ENCODE measurements at regions not wholly inside any gene's neighbourhood (a gene's known extent, or its start where the extent isn't known, plus 50 kb on each side); places are given as distances from the start of the nearest gene placed in this dataset.
"Not testable (repeated sequence)": the region's sequence is repeated elsewhere in the genome, so short reads cannot be mapped to it uniquely, and the experiment has no call there.

DNA sequence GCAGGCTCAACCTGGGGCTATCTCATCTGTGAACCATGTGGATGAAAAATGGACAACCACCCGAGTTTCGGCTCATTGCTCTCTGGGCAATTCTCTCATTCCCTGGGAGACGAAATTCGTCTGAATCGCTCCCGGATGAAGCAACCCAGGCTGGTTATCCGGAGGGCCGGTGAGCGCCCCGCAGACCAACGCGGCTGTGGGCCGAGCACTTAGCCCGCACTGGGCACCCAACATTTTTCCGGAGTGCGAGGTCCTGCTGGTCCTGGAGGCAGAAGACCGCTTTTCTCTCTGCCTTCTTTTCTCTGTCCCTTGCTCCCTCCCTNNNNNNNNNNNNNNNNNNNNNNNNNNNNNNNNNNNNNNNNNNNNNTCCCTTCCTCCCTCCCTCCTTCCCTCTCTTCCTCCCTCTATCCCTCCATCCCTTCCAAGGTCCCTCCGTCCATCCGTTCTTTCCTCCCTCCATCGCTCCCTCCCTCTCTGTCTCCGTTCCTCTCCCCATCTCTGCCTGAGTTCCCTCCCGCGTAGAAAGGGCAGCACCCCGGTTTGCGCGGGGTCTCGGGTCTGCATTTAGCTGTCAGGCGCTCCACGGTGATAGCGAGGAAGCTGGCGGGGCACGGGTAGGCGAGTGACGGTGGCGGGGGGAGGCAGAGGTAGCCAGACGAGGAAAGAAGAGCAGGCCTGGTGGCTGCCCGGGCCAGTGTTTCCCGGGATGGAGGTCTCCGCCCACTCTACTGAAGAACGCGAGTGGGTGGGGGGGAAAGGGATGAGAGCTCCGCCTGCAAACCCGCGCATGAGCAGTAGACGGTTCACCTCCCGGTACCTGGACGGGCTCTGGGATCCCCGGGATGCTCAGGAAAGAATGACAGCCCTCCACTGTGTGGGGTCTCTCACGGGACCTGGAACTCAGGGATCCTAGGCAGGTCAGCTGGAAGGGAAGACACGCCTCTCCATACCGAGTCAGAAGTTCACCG is 1809.7 kb upstream of the DEFB115 start:
- H3K9me3 ChIP-seq (ENCODE audit: insufficient read depth, low read length); H3K36me3 ChIP-seq (ENCODE audit: low read length); H3F3A ChIP-seq (ENCODE audit: insufficient read depth); H3K27me3 ChIP-seq (ENCODE audit: low read length); H3K4me2 ChIP-seq (ENCODE audit: low read depth, low read length, poor library complexity, severe bottlenecking); H3K9ac ChIP-seq (ENCODE audit: low read length); H3K9me2 ChIP-seq (replicated peaks; ENCODE audit: insufficient read depth, low read length); H3K27ac ChIP-seq (ENCODE audit: low read depth, low read length); H4K20me1 ChIP-seq (ENCODE audit: low read depth, low read length); H3K79me2 ChIP-seq (ENCODE audit: insufficient read depth, low read length); H3K4me3 ChIP-seq (ENCODE audit: insufficient read depth, low read length, poor library complexity, severe bottlenecking); H2AFZ ChIP-seq (ENCODE audit: low read depth, low read length, severe bottlenecking): not testable (repeated sequence)

DNA sequence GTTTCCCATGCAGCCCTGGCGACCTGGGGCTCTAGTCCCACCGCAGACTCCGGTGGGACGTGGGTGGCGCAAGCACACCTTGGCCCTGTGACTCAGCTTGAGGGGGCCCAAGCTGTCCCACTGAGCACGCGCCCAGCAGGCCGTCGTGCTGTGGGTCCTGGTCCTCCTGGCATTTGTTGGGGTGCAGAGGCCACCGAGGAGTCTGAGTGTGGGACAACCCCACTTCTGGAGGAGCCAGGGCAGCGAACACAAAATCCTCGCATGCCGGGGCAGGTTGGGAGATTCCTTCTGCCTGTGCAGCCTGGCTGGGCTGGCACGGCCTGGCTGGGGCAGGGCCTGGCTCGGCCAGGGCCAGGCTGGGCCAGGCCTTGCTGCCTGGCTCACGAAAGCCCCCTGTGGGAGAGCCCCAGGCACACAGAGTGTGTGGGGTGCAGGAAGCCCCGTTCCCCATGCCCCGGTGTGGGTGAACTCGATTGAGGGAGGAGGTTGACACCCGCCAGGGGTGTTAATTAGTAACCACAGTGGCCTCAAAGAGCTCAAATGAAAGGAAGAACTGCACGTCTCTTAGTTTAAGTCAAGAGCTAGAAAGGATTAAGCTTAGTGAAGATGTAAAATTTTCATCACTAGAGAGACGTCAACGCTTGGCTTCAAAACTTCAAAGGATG is 1808.5 kb upstream of the DEFB115 start:
- H3K4me3 ChIP-seq (ENCODE audit: insufficient read depth, low read length, poor library complexity, severe bottlenecking): no peak overlapping the region

DNA sequence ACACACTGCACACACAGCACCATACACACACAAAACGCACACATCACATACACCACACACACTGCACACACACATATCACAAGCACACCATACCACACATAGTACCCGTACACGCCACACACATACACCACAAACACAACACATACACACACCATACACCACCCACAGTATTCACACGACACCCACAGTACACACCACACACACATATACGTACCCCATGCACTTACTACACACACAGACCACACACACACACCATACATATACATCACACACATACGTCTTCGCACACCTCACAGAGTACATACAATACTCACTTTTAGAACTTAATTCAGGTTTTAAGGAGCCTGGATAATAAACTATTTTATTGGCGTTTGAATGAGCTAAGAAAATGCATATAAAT is 1805.3 kb upstream of the DEFB115 start:
- H4K20me1 ChIP-seq (ENCODE audit: low read depth, low read length): no peaks in the 10 kb centered on the region
- no peaks in the 10 kb centered on the region for H3K9me2 ChIP-seq (replicated peaks; ENCODE audit: insufficient read depth, low read length)
- H3K9ac ChIP-seq (ENCODE audit: low read length): no peak overlapping the region
- no peak overlapping the region for H2AFZ ChIP-seq (ENCODE audit: low read depth, low read length, severe bottlenecking)
- no peak for TF ChIP-seq EZH2phosphoT487 (conservative IDR thresholded peaks at IDR 0.05; ENCODE audit: low read length)
- TF ChIP-seq, protein P1, sequence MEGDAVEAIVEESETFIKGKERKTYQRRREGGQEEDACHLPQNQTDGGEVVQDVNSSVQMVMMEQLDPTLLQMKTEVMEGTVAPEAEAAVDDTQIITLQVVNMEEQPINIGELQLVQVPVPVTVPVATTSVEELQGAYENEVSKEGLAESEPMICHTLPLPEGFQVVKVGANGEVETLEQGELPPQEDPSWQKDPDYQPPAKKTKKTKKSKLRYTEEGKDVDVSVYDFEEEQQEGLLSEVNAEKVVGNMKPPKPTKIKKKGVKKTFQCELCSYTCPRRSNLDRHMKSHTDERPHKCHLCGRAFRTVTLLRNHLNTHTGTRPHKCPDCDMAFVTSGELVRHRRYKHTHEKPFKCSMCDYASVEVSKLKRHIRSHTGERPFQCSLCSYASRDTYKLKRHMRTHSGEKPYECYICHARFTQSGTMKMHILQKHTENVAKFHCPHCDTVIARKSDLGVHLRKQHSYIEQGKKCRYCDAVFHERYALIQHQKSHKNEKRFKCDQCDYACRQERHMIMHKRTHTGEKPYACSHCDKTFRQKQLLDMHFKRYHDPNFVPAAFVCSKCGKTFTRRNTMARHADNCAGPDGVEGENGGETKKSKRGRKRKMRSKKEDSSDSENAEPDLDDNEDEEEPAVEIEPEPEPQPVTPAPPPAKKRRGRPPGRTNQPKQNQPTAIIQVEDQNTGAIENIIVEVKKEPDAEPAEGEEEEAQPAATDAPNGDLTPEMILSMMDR (IDR thresholded peaks at IDR 0.05; ENCODE audit: insufficient read depth, low read length, poor library complexity, severe bottlenecking): no peak
- no peaks in the 10 kb centered on the region for H3K27me3 ChIP-seq (ENCODE audit: low read length)
- H3K36me3 ChIP-seq (ENCODE audit: low read length): no peaks in the 10 kb centered on the region
- no peak overlapping the region for H3K27ac ChIP-seq (ENCODE audit: low read depth, low read length)
- H3K9me3 ChIP-seq (ENCODE audit: insufficient read depth, low read length): no peaks in the 10 kb centered on the region
- no peak overlapping the region for H3K4me2 ChIP-seq (ENCODE audit: low read depth, low read length, poor library complexity, severe bottlenecking)
- H3K79me2 ChIP-seq (ENCODE audit: insufficient read depth, low read length): no peaks in the 10 kb centered on the region
- no peaks in the 10 kb centered on the region for H3F3A ChIP-seq (ENCODE audit: insufficient read depth)
- no peak overlapping the region for H3K4me3 ChIP-seq (ENCODE audit: insufficient read depth, low read length, poor library complexity, severe bottlenecking)

More for the DNA sequence above, 1808.5 kb upstream of the DEFB115 start:
- H3K27me3 ChIP-seq (ENCODE audit: low read length): no peaks in the 10 kb centered on the region
- H3K79me2 ChIP-seq (ENCODE audit: insufficient read depth, low read length): no peaks in the 10 kb centered on the region
- H3K27ac ChIP-seq (ENCODE audit: low read depth, low read length): no peak overlapping the region
- no peaks in the 10 kb centered on the region for H4K20me1 ChIP-seq (ENCODE audit: low read depth, low read length)
- no peak overlapping the region for H3K4me2 ChIP-seq (ENCODE audit: low read depth, low read length, poor library complexity, severe bottlenecking)
- no peaks in the 10 kb centered on the region for H3F3A ChIP-seq (ENCODE audit: insufficient read depth)
- H3K36me3 ChIP-seq (ENCODE audit: low read length): no peaks in the 10 kb centered on the region
- H3K9me3 ChIP-seq (ENCODE audit: insufficient read depth, low read length): no peaks in the 10 kb centered on the region
- no peak overlapping the region for H2AFZ ChIP-seq (ENCODE audit: low read depth, low read length, severe bottlenecking)
- H3K9me2 ChIP-seq (replicated peaks; ENCODE audit: insufficient read depth, low read length): no peaks in the 10 kb centered on the region
- no peak overlapping the region for H3K9ac ChIP-seq (ENCODE audit: low read length)
- TF ChIP-seq, protein P1 (IDR thresholded peaks at IDR 0.05; ENCODE audit: insufficient read depth, low read length, poor library complexity, severe bottlenecking): no peak
- no peak for TF ChIP-seq EZH2phosphoT487 (conservative IDR thresholded peaks at IDR 0.05; ENCODE audit: low read length)

DNA sequence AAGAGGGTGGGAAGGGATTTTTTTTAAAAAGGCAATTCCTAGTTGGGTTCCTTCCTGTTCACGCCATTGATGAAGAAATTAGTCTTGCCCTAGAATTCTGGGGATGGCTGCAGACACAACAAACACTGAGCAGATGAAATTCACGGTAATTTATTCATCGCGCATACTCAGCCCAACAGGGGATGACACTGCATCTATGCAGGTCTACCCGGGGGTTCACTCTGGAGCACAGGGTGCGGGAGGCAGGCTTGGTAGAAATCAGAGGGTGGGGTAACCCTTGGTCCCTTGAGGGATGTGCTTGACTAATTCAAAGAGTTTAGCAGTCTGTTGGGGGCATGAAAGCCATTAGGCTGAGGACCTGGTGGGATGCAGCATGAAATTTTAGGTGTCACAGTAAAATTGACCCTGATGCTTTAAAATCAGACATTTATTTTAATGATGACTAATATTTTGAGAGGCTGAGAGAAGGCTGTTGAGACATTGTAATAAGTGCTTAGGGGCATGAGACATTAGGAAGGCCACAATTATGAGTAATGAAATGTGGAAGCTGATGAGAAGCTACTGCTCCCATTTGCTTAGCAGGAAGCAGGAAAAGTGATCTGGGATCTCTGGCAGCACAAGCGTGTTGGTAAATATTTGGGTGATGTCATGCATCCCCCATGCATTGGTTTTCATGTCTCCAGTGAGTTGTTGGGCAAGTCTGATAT is 1800.3 kb upstream of the DEFB115 start:
- H3K4me3 ChIP-seq (ENCODE audit: insufficient read depth, low read length, poor library complexity, severe bottlenecking); H3K9me2 ChIP-seq (replicated peaks; ENCODE audit: insufficient read depth, low read length): not testable (repeated sequence)

More for the DNA sequence above, 1800.3 kb upstream of the DEFB115 start:
- H3F3A ChIP-seq (ENCODE audit: insufficient read depth); H3K4me2 ChIP-seq (ENCODE audit: low read depth, low read length, poor library complexity, severe bottlenecking); H3K36me3 ChIP-seq (ENCODE audit: low read length); H4K20me1 ChIP-seq (ENCODE audit: low read depth, low read length); H3K79me2 ChIP-seq (ENCODE audit: insufficient read depth, low read length); H3K9me3 ChIP-seq (ENCODE audit: insufficient read depth, low read length); H3K9ac ChIP-seq (ENCODE audit: low read length); H2AFZ ChIP-seq (ENCODE audit: low read depth, low read length, severe bottlenecking); H3K27ac ChIP-seq (ENCODE audit: low read depth, low read length); H3K27me3 ChIP-seq (ENCODE audit: low read length): not testable (repeated sequence)
